RWPE1 (cell line): ENCODE measurements at regions not wholly inside any gene's neighbourhood (a gene's known extent, or its start where the extent isn't known, plus 50 kb on each side); places are given as distances from the start of the nearest gene placed in this dataset.

ENCODE experiments used
- CTCF ChIA-PET: fragments of 350-600 bp; sonication (Branson Sonifier 250); formaldehyde crosslinking; extraction: SDS; loops from one replicate; lab custom pipeline; 2021; lab: Yijun Ruan, JAX
- POLR2A ChIA-PET: fragments of 400-600 bp; formaldehyde crosslinking; extraction: SDS; loops from one replicate; lab custom pipeline; 2020; ENCODE audit warnings: antibody characterized with exemption; ENCODE audit not compliant: low non-redundant PET; lab: Yijun Ruan, JAX
- DNase-seq: peaks from one replicate; pipeline ENCODE4 v3.0.0; 2012; ENCODE audit warnings: low spot score
- H3K27ac ChIP-seq: fragments of 450-650 bp; 2 replicates; pipeline ENCODE4 v1.5.1; 2017
- CTCF ChIP-seq: fragments of 450-650 bp; conservative IDR thresholded peaks from 2 replicates; pipeline ENCODE4 v1.5.1; 2017; ENCODE audit warnings: low read depth, mild to moderate bottlenecking

DNA sequence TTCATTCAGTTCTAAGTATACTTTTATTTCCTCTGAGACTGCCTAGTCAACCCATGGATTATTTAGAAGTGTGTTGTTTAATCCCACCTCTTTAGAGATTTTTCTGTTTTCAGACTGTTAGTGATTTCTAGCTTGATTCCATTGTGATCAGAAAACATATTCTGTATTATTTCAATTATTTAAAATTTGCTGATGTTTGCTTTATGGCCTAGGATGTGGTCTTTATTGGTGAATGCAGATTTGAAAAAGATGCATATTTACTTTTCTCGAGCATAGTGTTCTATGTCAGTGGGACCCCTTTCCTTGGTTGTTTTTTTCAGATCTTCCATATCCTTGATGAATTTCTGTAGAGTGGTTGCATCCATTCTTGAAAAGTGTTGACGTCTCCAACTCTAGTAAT is 487.2 kb upstream of the HS6ST1 start:
- CTCF ChIA-PET = no interaction called here

DNA sequence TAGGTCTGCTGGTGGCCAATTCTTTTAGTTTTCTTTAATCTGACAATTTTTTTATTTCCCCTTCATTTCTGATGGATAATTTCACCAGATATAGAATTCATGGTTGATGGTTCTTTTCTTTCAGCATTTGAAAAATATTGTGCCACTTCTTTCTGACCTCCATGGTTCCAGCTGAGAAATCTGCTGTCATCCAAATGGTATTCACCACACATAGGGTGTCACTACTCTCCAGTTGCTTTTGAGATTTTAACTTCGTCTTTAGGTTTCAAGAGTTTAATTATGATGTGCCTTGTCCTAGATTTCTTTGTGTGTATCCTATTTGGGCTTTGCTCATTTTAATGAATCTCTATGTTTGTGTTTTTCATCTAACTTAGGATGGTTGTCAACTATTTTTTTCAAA is 488.6 kb upstream of the HS6ST1 start:
- TF ChIP-seq CTCF = no peak
- ChIA-PET POLR2A (no interaction called here), CTCF (interaction anchor here (0.7 kb wide), 1 partner anchor 371 kb away, joined by 3 read pairs; no protein-coding TSS in a partner anchor)
- H3K27ac ChIP-seq = no peak overlapping the region
- DNase-seq = no peak

More for the DNA sequence above, 487.2 kb upstream of the HS6ST1 start:
- TF ChIP-seq CTCF = no peak
- H3K27ac ChIP-seq = no peak overlapping the region
- no peak for DNase-seq
- POLR2A ChIA-PET = no interaction called here

DNA sequence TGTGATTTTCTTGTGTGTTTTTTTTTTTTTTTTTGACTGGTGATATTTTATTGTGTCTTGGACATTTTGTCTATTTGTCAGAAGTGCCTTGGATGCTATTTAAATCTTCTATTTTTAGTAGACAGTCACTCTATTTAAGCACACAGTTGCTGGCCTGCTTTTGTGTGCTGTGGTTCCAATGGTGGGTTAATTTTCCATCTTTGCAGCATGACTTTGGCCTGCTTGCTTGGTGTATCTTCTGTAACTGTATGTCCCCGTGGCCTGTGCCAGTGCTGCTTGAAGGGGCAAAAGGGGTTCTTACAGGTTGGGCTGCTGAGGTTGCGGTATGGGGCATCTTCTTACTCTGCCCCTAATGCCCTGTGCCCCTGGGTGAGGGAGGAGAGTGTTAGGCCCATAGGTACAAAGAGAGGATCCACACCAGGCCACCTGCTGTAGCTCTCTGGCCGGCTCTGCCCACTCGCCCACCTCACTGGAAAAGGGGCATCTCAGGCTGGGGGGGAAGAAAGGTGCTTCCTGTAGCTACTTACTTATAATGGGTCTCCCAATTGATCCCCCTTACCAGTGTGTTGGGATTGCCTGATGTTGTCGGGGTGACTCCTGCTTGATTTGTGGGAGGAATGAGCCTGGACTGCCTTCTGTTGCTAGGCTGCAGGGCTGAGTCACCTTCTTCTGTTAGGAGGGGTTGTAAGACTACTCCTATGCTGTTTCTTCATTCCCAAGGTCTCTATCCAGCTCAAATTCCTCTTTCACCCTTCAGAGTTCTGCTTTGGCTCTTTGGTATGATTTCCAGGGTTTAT is 490.0 kb upstream of the HS6ST1 start:
- ChIA-PET CTCF (no interaction called here), POLR2A (no interaction called here)
- no peak for TF ChIP-seq CTCF
- H3K27ac ChIP-seq = peak overlapping the region; percentile 68
- DNase-seq = peak; percentile 71

GRCh38 chr2:128809259-128809636 is 490.6 kb upstream of the HS6ST1 start:
- no peak overlapping the region for H3K27ac ChIP-seq
- POLR2A ChIA-PET = no interaction called here
- TF ChIP-seq CTCF = no peak
- DNase-seq = peak; percentile 72
- CTCF ChIA-PET = no interaction called here

DNA sequence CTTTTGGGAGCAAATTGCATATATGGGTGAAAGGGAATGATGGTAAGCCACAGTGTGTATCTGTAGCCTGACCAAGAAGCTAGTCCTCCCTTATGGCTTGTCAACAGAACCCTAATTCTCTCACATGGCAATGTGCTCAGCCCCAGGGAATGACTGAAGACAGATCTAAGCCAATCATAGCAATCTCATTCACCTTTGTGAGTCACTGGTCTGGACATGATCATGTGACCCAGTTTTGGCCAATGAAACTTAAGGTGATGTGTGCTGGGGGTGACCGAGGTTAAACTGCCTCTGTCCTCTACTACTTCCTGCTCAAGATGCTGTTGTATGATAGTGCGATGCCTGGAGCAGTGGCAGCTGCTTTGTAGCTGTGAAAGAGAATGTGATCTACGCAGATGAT is 491.2 kb upstream of the HS6ST1 start:
- H3K27ac ChIP-seq = no peak overlapping the region
- TF ChIP-seq CTCF = no peak
- CTCF ChIA-PET = no interaction called here
- POLR2A ChIA-PET = no interaction called here
- no peak for DNase-seq

DNA sequence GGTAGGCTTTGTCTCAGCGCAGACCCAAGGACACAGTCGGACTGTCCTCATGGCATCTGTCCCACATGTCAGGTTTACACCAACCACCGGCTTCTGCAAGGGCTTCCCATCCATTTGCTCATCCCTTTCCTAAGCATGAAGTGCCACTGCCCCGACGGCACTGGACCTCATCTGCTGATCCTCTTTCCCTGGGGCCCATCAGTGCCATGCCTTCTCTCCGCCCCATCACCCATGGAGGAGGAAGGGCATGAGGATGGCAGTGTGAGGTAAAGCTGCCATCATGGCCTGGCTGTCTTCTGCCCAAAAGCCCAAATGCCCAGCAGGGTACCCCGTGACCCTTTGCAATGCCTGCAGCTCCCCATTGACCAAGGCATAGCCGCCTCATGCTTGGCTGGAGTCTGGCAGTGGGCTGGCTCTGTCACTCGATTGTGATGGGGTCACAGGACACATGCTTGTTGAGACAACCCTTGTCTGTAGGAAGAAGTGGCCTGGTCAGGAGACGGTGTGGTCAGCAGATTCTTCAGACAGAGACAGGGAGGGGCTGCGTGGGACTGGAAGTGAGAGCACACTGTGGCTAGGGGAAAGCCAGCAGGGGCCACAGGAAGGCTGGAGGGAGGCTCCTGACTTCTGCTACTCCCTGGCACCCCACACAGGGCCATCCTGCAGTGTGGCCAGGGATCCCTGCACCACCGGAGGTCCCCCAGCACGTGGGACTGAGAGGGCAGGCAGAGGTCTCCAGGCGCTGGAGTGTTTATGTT is 493.7 kb upstream of the HS6ST1 start:
- H3K27ac ChIP-seq = no peak overlapping the region
- POLR2A ChIA-PET = no interaction called here
- DNase-seq = no peak
- CTCF ChIA-PET = no interaction called here
- no peak for TF ChIP-seq CTCF
